ENCODE measurements at regions not wholly inside any gene's neighbourhood (a gene's known extent, or its start where the extent isn't known, plus 50 kb on each side); places are given as distances from the start of the nearest gene placed in this dataset.

DNA sequence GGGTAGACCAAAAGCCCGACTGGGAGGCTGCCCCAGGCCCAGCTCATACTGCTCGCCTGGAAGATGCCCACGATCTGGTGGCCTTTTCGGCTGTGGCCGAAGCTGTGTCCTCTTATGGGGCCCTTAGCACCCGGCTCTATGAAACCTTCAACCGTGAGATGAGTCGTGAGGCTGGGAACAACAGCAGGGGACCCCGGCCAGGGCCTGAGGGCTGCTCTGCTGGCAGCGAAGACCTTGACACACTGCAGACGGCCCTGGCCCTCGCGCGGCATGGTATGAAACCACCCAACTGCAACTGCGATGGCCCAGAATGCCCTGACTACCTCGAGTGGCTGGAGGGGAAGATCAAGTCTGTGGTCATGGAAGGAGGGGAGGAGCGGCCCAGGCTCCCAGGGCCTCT, 61.7 kb downstream of the TET3 start:
- H3K4me3 Mint-ChIP-seq (ENCODE audit: low read depth): no peak overlapping the region
- no peak overlapping the region for H3K27ac Mint-ChIP-seq
- H3K9me3 Mint-ChIP-seq (ENCODE audit: low read depth): no peaks in the 10 kb centered on the region
- TF ChIP-seq, protein P1, sequence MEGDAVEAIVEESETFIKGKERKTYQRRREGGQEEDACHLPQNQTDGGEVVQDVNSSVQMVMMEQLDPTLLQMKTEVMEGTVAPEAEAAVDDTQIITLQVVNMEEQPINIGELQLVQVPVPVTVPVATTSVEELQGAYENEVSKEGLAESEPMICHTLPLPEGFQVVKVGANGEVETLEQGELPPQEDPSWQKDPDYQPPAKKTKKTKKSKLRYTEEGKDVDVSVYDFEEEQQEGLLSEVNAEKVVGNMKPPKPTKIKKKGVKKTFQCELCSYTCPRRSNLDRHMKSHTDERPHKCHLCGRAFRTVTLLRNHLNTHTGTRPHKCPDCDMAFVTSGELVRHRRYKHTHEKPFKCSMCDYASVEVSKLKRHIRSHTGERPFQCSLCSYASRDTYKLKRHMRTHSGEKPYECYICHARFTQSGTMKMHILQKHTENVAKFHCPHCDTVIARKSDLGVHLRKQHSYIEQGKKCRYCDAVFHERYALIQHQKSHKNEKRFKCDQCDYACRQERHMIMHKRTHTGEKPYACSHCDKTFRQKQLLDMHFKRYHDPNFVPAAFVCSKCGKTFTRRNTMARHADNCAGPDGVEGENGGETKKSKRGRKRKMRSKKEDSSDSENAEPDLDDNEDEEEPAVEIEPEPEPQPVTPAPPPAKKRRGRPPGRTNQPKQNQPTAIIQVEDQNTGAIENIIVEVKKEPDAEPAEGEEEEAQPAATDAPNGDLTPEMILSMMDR (IDR thresholded peaks at IDR 0.05; ENCODE audit: unreplicated experiment): no peak
- H3K4me1 Mint-ChIP-seq (ENCODE audit: low read depth): peaks cover 15% of the 10 kb centered on the region
- no peak for DNase-seq (ENCODE audit: low spot score, unreplicated experiment)
- H3K27me3 Mint-ChIP-seq: no peaks in the 10 kb centered on the region
- peaks cover 8% of the 10 kb centered on the region for H3K36me3 Mint-ChIP-seq (ENCODE audit: insufficient read depth)

DNA sequence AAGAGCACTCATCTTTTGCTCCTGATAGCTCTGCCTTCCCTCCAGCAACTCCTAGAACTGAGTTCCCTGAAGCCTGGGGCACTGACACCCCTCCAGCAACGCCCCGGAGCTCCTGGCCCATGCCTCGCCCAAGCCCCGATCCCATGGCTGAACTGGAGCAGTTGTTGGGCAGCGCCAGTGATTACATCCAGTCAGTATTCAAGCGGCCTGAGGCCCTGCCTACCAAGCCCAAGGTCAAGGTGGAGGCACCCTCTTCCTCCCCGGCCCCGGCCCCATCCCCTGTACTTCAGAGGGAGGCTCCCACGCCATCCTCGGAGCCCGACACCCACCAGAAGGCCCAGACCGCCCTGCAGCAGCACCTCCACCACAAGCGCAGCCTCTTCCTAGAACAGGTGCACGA, 62.4 kb downstream of the TET3 start:
- Mint-ChIP-seq H3K27ac (peak overlapping the region; percentile 56), H3K9me3 (ENCODE audit: low read depth) (no peaks in the 10 kb centered on the region), H3K4me1 (ENCODE audit: low read depth) (peaks cover 10% of the 10 kb centered on the region), H3K27me3 (no peaks in the 10 kb centered on the region), H3K36me3 (ENCODE audit: insufficient read depth) (peaks cover 8% of the 10 kb centered on the region), H3K4me3 (ENCODE audit: low read depth) (no peak overlapping the region)
- DNase-seq (ENCODE audit: low spot score, unreplicated experiment): no peak
- TF ChIP-seq, protein P1 (IDR thresholded peaks at IDR 0.05; ENCODE audit: unreplicated experiment): no peak

DNA sequence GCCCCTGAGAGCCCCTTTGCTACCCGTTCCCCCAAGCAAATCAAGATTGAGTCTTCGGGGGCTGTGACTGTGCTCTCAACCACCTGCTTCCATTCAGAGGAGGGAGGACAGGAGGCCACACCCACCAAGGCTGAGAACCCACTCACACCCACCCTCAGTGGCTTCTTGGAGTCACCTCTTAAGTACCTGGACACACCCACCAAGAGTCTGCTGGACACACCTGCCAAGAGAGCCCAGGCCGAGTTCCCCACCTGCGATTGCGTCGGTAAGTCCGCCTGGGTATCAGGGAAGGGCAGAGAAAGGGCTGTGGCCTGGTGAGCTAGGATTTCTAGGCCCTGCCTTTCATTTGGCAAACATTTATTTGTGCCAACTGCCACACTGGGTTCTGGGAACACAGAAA, 63.4 kb downstream of the TET3 start:
- TF ChIP-seq, protein P1 (IDR thresholded peaks at IDR 0.05; ENCODE audit: unreplicated experiment): no peak
- H3K9me3 Mint-ChIP-seq (ENCODE audit: low read depth): no peaks in the 10 kb centered on the region
- no peak overlapping the region for H3K4me3 Mint-ChIP-seq (ENCODE audit: low read depth)
- no peaks in the 10 kb centered on the region for H3K27me3 Mint-ChIP-seq
- peaks cover 8% of the 10 kb centered on the region for H3K36me3 Mint-ChIP-seq (ENCODE audit: insufficient read depth)
- peaks cover 4% of the 10 kb centered on the region for H3K4me1 Mint-ChIP-seq (ENCODE audit: low read depth)
- no peak overlapping the region for H3K27ac Mint-ChIP-seq
- DNase-seq (ENCODE audit: low spot score, unreplicated experiment): no peak

DNA sequence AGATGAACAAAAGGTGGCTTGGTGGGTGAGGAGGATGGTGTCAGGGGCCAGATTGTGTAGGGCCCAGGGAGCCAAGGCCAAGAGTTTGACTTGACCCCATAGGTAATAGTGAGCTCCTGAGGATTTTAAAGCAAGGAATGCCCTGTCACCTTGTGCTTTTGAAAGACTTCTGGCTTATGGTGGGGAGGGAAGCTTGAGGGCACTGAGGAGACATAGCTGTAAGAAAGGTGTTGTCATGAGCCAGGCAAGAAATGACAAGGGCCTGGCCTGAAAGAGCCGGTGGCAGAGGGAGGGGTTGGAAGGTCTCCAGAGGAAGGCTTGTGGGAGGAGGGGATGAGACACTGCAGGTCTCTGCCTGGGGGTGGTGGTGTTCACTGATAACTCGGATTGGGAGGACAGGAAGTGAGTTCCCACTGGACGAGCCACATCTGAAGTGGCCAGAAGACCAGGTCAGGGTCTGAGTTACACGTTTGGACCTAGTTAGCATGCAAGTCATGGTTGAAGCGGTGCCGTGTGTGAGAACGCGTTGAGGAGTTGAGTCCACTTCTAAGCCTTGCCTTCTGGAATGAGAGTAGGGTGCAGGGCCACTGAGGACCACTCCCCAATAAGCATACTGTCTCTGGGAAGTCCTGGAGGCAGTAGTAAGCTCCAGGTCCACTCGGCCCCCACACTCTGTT, 64.3 kb downstream of the TET3 start:
- H3K27me3 Mint-ChIP-seq: no peaks in the 10 kb centered on the region
- H3K27ac Mint-ChIP-seq: peak overlapping the region; percentile 63
- TF ChIP-seq, protein P1 (IDR thresholded peaks at IDR 0.05; ENCODE audit: unreplicated experiment): no peak
- H3K36me3 Mint-ChIP-seq (ENCODE audit: insufficient read depth): peaks cover 9% of the 10 kb centered on the region
- peaks cover 9% of the 10 kb centered on the region for H3K4me1 Mint-ChIP-seq (ENCODE audit: low read depth)
- no peaks in the 10 kb centered on the region for H3K9me3 Mint-ChIP-seq (ENCODE audit: low read depth)
- DNase-seq (ENCODE audit: low spot score, unreplicated experiment): no peak
- no peak overlapping the region for H3K4me3 Mint-ChIP-seq (ENCODE audit: low read depth)

DNA sequence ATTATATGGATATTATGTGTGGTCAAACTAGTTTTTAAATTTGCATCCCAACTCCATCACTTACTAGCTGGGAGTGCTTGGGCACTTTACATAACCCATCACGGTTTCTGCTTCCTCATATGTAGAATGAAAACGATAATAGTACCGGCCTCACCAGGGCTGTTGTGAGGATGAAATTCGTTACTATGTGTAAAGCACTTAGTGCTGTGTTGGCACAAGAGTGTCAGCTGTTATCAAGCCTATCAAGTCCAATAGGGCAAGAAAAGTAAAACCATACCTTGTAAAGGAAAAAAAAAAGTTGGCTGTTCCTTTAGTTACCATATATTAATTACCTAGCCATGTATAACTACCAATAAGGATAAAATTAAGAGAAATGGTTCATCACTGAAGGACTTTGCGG, 65.4 kb downstream of the TET3 start:
- Mint-ChIP-seq H3K4me1 (ENCODE audit: low read depth) (peaks cover 15% of the 10 kb centered on the region), H3K27me3 (no peaks in the 10 kb centered on the region), H3K27ac (no peak overlapping the region), H3K4me3 (ENCODE audit: low read depth) (no peak overlapping the region), H3K9me3 (ENCODE audit: low read depth) (no peaks in the 10 kb centered on the region), H3K36me3 (ENCODE audit: insufficient read depth) (peaks cover 9% of the 10 kb centered on the region)
- DNase-seq (ENCODE audit: low spot score, unreplicated experiment): no peak
- TF ChIP-seq, protein P1 (IDR thresholded peaks at IDR 0.05; ENCODE audit: unreplicated experiment): no peak
